ENCODE measurements at regions not wholly inside any gene's neighbourhood (a gene's known extent, or its start where the extent isn't known, plus 50 kb on each side); places are given as distances from the start of the nearest gene placed in this dataset.

- peak; percentile 24 to 53 (median 48) for DNase-seq
These were observed 308.2 kb downstream of the ACTL7B start for GRCh38 chr9:108547411-108548135.

GRCh38 chr9:108546215-108546614, 309.6 kb downstream of the ACTL7B start:
- no peak for DNase-seq

GRCh38 chr9:108545436-108545835, 310.4 kb downstream of the ACTL7B start:
- DNase-seq: no peak

GRCh38 chr9:108544866-108545265, 310.9 kb downstream of the ACTL7B start:
- no peak for DNase-seq

GRCh38 chr9:108543251-108543778, 312.5 kb downstream of the ACTL7B start:
- peak; percentile 72 to 89 (median 82) for DNase-seq

- DNase-seq: no peak
These were observed 318.0 kb downstream of the ACTL7B start for GRCh38 chr9:108537756-108538155.

- DNase-seq: no peak
These were observed 318.8 kb downstream of the ACTL7B start for GRCh38 chr9:108536836-108537601.

GRCh38 chr9:108535526-108535925, 320.3 kb downstream of the ACTL7B start:
- peak; percentile 37 to 52 (median 46) for DNase-seq

GRCh38 chr9:108534741-108535140, 321.0 kb downstream of the ACTL7B start:
- no peak for DNase-seq

- DNase-seq: no peak
These were observed 325.6 kb downstream of the ACTL7B start for GRCh38 chr9:108530141-108530540.

GRCh38 chr9:108528231-108528630, 327.6 kb downstream of the ACTL7B start:
- DNase-seq: peak; percentile 46 to 71 (median 62)

- DNase-seq: no peak
These were observed 329.3 kb downstream of the ACTL7B start for GRCh38 chr9:108526518-108526917.

GRCh38 chr9:108525186-108525585, 330.6 kb downstream of the ACTL7B start:
- DNase-seq: peak in 3 of 4 experiments; percentile 10 to 25 (median 14)

GRCh38 chr9:108521063-108521590, 334.7 kb downstream of the ACTL7B start:
- no peak for DNase-seq

- DNase-seq: no peak
These were observed 336.3 kb downstream of the ACTL7B start for GRCh38 chr9:108519437-108519836.

GRCh38 chr9:108517651-108518365, 338.0 kb downstream of the ACTL7B start:
- DNase-seq: no peak

- DNase-seq: no peak
These were observed 339.4 kb downstream of the ACTL7B start for GRCh38 chr9:108516391-108516790.

GRCh38 chr9:108515856-108516255, 339.9 kb downstream of the ACTL7B start:
- no peak for DNase-seq

- no peak for DNase-seq
These were observed 343.2 kb downstream of the ACTL7B start for GRCh38 chr9:108512426-108513173.

- peak; percentile 30 to 70 (median 52) for DNase-seq
These were observed 344.5 kb downstream of the ACTL7B start for GRCh38 chr9:108511307-108511706.

- no peak for DNase-seq
These were observed 358.9 kb downstream of the ACTL7B start for GRCh38 chr9:108496846-108497245.

GRCh38 chr9:108489567-108489966, 366.2 kb downstream of the ACTL7B start:
- DNase-seq: no peak
